ENCODE measurements at regions not wholly inside any gene's neighbourhood (a gene's known extent, or its start where the extent isn't known, plus 50 kb on each side); places are given as distances from the start of the nearest gene placed in this dataset.

DNA sequence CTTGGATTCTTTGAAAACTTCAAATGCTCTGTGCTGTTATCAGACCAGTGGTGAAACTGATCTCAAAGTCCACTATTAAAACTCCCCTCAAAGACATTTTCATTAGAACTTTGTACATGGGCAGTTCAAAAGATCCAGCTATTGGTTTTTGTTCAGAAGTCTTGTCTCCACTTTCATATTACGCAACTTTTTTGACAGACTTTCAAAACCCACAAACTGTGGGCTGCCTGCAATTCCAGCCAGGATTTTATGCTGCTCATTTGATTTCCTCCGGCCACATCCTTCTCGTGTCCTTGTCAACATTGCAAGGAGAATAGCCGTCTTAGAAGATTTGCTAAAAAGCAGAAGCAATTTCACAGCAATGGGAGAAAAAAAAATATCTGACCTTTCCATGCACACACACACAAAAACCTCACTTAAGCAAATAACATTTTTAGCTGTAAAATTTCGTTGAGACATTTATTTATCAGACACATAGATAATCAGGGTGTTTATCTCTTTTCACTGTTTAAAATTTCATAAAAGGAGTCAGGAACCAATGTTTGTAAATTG is 1990.5 kb downstream of the MAT2B start:
- in situ Hi-C loops (cut with MboI) = no loop called here

DNA sequence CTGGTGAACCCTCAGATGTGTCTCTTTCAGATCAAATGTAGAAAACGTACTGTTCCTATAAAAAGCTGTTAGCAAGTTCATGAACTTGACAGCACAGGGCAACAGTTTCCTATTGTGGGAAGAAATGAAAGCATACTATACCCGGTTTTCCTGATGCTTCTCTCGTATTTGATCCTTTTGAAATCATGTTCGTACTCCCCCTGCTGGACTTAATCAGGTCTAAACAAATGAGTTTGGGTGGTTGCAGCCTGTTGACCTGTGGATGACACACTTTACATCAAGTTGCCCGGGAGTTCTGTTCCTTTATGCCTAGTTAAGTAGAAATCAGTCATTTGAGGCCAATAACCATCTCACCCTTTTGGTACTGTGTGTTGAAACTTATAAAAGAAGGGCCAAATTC is 1992.3 kb downstream of the MAT2B start:
- H3F3A ChIP-seq (ENCODE audit: insufficient read depth) = no peaks in the 10 kb centered on the region
- H2AFZ ChIP-seq = no peak overlapping the region
- in situ Hi-C loops (cut with MboI) = no loop called here
- H3K4me1 ChIP-seq (ENCODE audit: insufficient read depth) = no peaks in the 10 kb centered on the region
- TF ChIP-seq EZH2phosphoT487 (IDR thresholded peaks at IDR 0.05; ENCODE audit: insufficient read depth, low read depth) = no peak
- TF ChIP-seq EZH2 (IDR thresholded peaks at IDR 0.05; ENCODE audit: insufficient read depth, poor library complexity, severe bottlenecking) = no peak
- H3K9ac ChIP-seq = no peak overlapping the region
- no peak overlapping the region for H3K27ac ChIP-seq
- H3K4me2 ChIP-seq (ENCODE audit: unreplicated experiment) = no peak overlapping the region
- no peaks in the 10 kb centered on the region for H3K9me2 ChIP-seq (ENCODE audit: insufficient read depth)
- no peaks in the 10 kb centered on the region for H3K27me3 ChIP-seq (replicated peaks; ENCODE audit: insufficient read depth)
- DNase-seq = peak; percentile 11
- no peaks in the 10 kb centered on the region for H4K20me1 ChIP-seq (ENCODE audit: insufficient read depth)
- no peaks in the 10 kb centered on the region for H3K9me3 ChIP-seq (ENCODE audit: low read depth)
- H3K36me3 ChIP-seq (ENCODE audit: low read depth) = no peaks in the 10 kb centered on the region
- 12 to 16% methylated on average over 5 of the region's 5 CpGs for WGBS, 2 experiments (ENCODE audit: low coverage in 1 of 2, low lambda C conversion rate in 2 of 2, missing lambda C conversion rate in 2 of 2)
- no peaks in the 10 kb centered on the region for H3K79me2 ChIP-seq (ENCODE audit: insufficient read depth)
- H3K4me3 ChIP-seq = no peak overlapping the region

More for the DNA sequence above, 1990.5 kb downstream of the MAT2B start:
- Histone ChIP-seq H3K9ac (no peak overlapping the region), H3F3A (ENCODE audit: insufficient read depth) (no peaks in the 10 kb centered on the region), H3K36me3 (ENCODE audit: low read depth) (no peaks in the 10 kb centered on the region), H3K4me2 (ENCODE audit: unreplicated experiment) (no peak overlapping the region), H4K20me1 (ENCODE audit: insufficient read depth) (no peaks in the 10 kb centered on the region), H3K79me2 (ENCODE audit: insufficient read depth) (no peaks in the 10 kb centered on the region), H3K4me3 (no peak overlapping the region), H3K27ac (no peak overlapping the region), H2AFZ (no peak overlapping the region), H3K4me1 (ENCODE audit: insufficient read depth) (no peaks in the 10 kb centered on the region), H3K27me3 (replicated peaks; ENCODE audit: insufficient read depth) (no peaks in the 10 kb centered on the region), H3K9me2 (ENCODE audit: insufficient read depth) (no peaks in the 10 kb centered on the region), H3K9me3 (ENCODE audit: low read depth) (no peaks in the 10 kb centered on the region)
- 1 to 3% methylated on average over 5 of the region's 5 CpGs for whole genome bisulfite sequencing, 2 experiments (ENCODE audit: low coverage in 1 of 2, low lambda C conversion rate in 2 of 2, missing lambda C conversion rate in 2 of 2)
- DNase-seq = no peak
- TF ChIP-seq EZH2 (IDR thresholded peaks at IDR 0.05; ENCODE audit: insufficient read depth, poor library complexity, severe bottlenecking) = no peak
- TF ChIP-seq EZH2phosphoT487 (IDR thresholded peaks at IDR 0.05; ENCODE audit: insufficient read depth, low read depth) = no peak

DNA sequence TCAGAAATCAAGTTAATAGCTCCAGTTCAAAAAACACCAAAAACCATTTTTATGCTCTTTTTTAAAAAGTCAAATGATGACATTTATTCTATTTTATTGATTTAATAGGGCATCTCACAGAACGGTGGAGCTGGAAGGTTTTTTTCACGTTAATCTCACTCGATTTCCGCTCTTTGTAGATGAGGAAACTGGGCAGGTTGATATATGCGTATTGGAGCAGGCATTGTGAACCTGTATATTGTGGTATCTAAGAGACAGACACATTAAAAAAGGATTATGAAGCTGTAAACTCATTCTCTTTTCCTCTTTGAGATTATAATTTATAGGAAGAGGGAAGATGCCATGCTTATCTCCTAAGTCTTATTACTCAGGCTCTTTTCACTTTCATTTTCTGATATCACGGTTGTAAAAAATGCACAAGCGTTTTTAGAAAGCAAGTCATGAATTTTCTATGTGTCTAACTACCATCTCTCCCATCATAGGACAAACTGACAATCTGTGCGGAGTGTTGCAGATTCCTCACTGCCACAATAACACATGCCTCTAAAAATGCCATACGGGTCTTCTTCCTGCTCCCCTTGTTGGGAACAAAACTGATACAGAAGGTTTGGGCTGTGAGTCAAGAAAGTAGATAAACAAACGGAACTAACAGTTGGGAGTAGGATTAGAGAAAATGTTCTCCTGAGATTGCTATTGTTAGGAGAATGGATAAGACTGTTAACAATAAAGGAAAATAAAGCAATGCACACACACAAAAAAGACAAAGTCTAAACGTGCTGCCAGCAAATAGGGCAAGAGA is 1997.7 kb downstream of the MAT2B start:
- no peak for TF ChIP-seq EZH2 (IDR thresholded peaks at IDR 0.05; ENCODE audit: insufficient read depth, poor library complexity, severe bottlenecking)
- TF ChIP-seq EZH2phosphoT487 (IDR thresholded peaks at IDR 0.05; ENCODE audit: insufficient read depth, low read depth) = no peak
- H3K4me2 ChIP-seq (ENCODE audit: unreplicated experiment) = no peak overlapping the region
- H3K27ac ChIP-seq = no peak overlapping the region
- H3K4me3 ChIP-seq = no peak overlapping the region
- H3K4me1 ChIP-seq (ENCODE audit: insufficient read depth) = no peaks in the 10 kb centered on the region
- no peak overlapping the region for H3K9ac ChIP-seq
- no peaks in the 10 kb centered on the region for H3K36me3 ChIP-seq (ENCODE audit: low read depth)
- no peaks in the 10 kb centered on the region for H3K9me3 ChIP-seq (ENCODE audit: low read depth)
- no peaks in the 10 kb centered on the region for H3K9me2 ChIP-seq (ENCODE audit: insufficient read depth)
- DNase-seq = no peak
- H2AFZ ChIP-seq = no peak overlapping the region
- no peaks in the 10 kb centered on the region for H3F3A ChIP-seq (ENCODE audit: insufficient read depth)
- H4K20me1 ChIP-seq (ENCODE audit: insufficient read depth) = no peaks in the 10 kb centered on the region
- no peaks in the 10 kb centered on the region for H3K27me3 ChIP-seq (replicated peaks; ENCODE audit: insufficient read depth)
- no peaks in the 10 kb centered on the region for H3K79me2 ChIP-seq (ENCODE audit: insufficient read depth)
- in situ Hi-C loops (cut with MboI) = no loop called here
- WGBS, 2 experiments (ENCODE audit: low coverage in 1 of 2, low lambda C conversion rate in 2 of 2, missing lambda C conversion rate in 2 of 2) = 27% methylated on average over 11 of the region's 11 CpGs

DNA sequence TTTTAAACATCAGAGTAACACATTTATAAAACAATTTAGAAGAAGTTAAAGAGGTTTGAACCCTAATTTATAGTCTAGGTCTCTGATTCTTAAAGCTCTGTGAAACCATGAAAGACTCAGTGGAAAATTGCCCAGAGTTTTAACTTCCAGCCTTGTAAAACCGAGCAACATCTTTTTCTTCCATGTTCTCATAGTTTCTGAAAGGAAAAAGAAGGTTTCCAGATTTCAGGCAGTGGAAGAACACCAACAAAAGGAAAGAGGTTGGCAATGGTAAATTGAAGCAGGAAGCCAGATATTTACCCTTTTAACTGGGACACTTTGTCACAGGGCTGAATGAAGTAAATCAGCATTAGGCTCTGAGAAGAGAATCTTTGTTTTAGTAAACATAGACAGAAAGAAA is 1999.3 kb downstream of the MAT2B start:
- no peak for DNase-seq
- no peak overlapping the region for H2AFZ ChIP-seq
- H3K9ac ChIP-seq = no peak overlapping the region
- no peaks in the 10 kb centered on the region for H3K9me3 ChIP-seq (ENCODE audit: low read depth)
- no peaks in the 10 kb centered on the region for H3K9me2 ChIP-seq (ENCODE audit: insufficient read depth)
- H3K4me3 ChIP-seq = no peak overlapping the region
- H4K20me1 ChIP-seq (ENCODE audit: insufficient read depth) = no peaks in the 10 kb centered on the region
- H3K4me2 ChIP-seq (ENCODE audit: unreplicated experiment) = no peak overlapping the region
- 0% methylated on average over 1 of the region's 1 CpG for WGBS, 2 experiments (ENCODE audit: low coverage in 1 of 2, low lambda C conversion rate in 2 of 2, missing lambda C conversion rate in 2 of 2)
- H3K27me3 ChIP-seq (replicated peaks; ENCODE audit: insufficient read depth) = no peaks in the 10 kb centered on the region
- no peaks in the 10 kb centered on the region for H3K4me1 ChIP-seq (ENCODE audit: insufficient read depth)
- no peaks in the 10 kb centered on the region for H3K36me3 ChIP-seq (ENCODE audit: low read depth)
- no peak for TF ChIP-seq EZH2 (IDR thresholded peaks at IDR 0.05; ENCODE audit: insufficient read depth, poor library complexity, severe bottlenecking)
- no peak for TF ChIP-seq EZH2phosphoT487 (IDR thresholded peaks at IDR 0.05; ENCODE audit: insufficient read depth, low read depth)
- H3K79me2 ChIP-seq (ENCODE audit: insufficient read depth) = no peaks in the 10 kb centered on the region
- in situ Hi-C loops (cut with MboI) = no loop called here
- H3K27ac ChIP-seq = no peak overlapping the region
- H3F3A ChIP-seq (ENCODE audit: insufficient read depth) = no peaks in the 10 kb centered on the region
